Neural cell (in vitro differentiated cells): ENCODE measurements at regions not wholly inside any gene's neighbourhood (a gene's known extent, or its start where the extent isn't known, plus 50 kb on each side); places are given as distances from the start of the nearest gene placed in this dataset.

ENCODE experiments used
- EP300 ChIP-seq: fragments of 450-650 bp; conservative IDR thresholded peaks from 2 replicates; pipeline ENCODE4 v1.6.1; 2014; ENCODE audit warnings: antibody characterized with exemption, mild to moderate bottlenecking, moderate library complexity; ENCODE audit not compliant: poor library complexity, severe bottlenecking
- POLR2AphosphoS5 ChIP-seq: IDR thresholded peaks from 2 replicates; pipeline ENCODE4 v1.6.1; 2012
- RAD21 ChIP-seq: fragments of 450-650 bp; conservative IDR thresholded peaks from 2 replicates; pipeline ENCODE4 v1.6.1; 2014; ENCODE audit warnings: antibody characterized with exemption, mild to moderate bottlenecking, moderate library complexity
- SMC3 ChIP-seq: fragments of 450-650 bp; conservative IDR thresholded peaks from 2 replicates; pipeline ENCODE4 v1.6.1; 2014; ENCODE audit warnings: antibody characterized with exemption, mild to moderate bottlenecking, moderate library complexity; ENCODE audit not compliant: poor library complexity
- TAF1 ChIP-seq: IDR thresholded peaks from 2 replicates; pipeline ENCODE4 v1.6.1; 2012; ENCODE audit warnings: low read depth
- TF ChIP-seq, protein P1 (sequence below): fragments of 450-650 bp; IDR thresholded peaks from 2 replicates; pipeline ENCODE4 v1.5.1; 2014; ENCODE audit warnings: antibody characterized with exemption, mild to moderate bottlenecking, moderate library complexity; ENCODE audit not compliant: poor library complexity, severe bottlenecking
- TF ChIP-seq, protein P2 (sequence below): IDR thresholded peaks from 2 replicates; pipeline ENCODE4 v1.6.1; 2012; ENCODE audit warnings: borderline replicate concordance

DNA sequence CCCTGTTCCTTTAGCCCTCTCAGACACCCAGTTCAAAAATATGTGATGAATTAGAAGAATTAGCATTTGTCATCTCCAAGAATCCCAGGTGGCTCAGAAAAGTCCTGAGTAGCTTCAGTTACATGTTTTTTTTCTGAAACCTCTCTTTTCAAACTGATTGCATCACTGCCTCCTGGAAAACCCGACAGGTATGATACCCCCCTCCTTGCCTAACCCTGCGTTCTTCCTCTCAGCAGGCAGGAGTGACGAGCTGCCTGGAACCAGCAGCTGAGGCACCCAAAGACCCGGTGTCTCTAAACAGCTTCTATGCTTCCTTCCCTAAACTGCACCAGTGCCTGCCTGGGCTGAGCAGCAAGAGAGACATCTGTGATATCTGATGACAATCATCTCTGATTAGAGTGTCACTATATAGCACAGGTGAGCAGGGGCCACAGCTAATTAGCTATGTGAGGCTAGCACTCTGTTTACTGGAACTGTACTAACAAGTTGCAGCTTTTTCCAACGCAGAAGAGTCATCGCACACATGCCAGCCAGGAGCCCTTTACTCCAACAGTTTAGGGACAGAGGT lies 376.4 kb upstream of the ATP5MC3 start:
- no peak for TF ChIP-seq EP300
- TF ChIP-seq, protein P1, sequence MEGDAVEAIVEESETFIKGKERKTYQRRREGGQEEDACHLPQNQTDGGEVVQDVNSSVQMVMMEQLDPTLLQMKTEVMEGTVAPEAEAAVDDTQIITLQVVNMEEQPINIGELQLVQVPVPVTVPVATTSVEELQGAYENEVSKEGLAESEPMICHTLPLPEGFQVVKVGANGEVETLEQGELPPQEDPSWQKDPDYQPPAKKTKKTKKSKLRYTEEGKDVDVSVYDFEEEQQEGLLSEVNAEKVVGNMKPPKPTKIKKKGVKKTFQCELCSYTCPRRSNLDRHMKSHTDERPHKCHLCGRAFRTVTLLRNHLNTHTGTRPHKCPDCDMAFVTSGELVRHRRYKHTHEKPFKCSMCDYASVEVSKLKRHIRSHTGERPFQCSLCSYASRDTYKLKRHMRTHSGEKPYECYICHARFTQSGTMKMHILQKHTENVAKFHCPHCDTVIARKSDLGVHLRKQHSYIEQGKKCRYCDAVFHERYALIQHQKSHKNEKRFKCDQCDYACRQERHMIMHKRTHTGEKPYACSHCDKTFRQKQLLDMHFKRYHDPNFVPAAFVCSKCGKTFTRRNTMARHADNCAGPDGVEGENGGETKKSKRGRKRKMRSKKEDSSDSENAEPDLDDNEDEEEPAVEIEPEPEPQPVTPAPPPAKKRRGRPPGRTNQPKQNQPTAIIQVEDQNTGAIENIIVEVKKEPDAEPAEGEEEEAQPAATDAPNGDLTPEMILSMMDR = no peak
- no peak for TF ChIP-seq POLR2AphosphoS5
- TF ChIP-seq, protein P2, sequence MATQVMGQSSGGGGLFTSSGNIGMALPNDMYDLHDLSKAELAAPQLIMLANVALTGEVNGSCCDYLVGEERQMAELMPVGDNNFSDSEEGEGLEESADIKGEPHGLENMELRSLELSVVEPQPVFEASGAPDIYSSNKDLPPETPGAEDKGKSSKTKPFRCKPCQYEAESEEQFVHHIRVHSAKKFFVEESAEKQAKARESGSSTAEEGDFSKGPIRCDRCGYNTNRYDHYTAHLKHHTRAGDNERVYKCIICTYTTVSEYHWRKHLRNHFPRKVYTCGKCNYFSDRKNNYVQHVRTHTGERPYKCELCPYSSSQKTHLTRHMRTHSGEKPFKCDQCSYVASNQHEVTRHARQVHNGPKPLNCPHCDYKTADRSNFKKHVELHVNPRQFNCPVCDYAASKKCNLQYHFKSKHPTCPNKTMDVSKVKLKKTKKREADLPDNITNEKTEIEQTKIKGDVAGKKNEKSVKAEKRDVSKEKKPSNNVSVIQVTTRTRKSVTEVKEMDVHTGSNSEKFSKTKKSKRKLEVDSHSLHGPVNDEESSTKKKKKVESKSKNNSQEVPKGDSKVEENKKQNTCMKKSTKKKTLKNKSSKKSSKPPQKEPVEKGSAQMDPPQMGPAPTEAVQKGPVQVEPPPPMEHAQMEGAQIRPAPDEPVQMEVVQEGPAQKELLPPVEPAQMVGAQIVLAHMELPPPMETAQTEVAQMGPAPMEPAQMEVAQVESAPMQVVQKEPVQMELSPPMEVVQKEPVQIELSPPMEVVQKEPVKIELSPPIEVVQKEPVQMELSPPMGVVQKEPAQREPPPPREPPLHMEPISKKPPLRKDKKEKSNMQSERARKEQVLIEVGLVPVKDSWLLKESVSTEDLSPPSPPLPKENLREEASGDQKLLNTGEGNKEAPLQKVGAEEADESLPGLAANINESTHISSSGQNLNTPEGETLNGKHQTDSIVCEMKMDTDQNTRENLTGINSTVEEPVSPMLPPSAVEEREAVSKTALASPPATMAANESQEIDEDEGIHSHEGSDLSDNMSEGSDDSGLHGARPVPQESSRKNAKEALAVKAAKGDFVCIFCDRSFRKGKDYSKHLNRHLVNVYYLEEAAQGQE = no peak
- TF ChIP-seq SMC3 = no peak
- TF ChIP-seq TAF1 = no peak
- TF ChIP-seq RAD21 = no peak
